Astrocyte (in vitro differentiated cells and primary cell): ENCODE measurements at regions not wholly inside any gene's neighbourhood (a gene's known extent, or its start where the extent isn't known, plus 50 kb on each side); places are given as distances from the start of the nearest gene placed in this dataset.

ENCODE experiments used
- EZH2 ChIP-seq: IDR thresholded peaks from 2 replicates; pipeline ENCODE4 v1.6.1; 2012; ENCODE audit warnings: mild to moderate bottlenecking, low read length, inconsistent platforms; ENCODE audit not compliant: insufficient read depth
- TF ChIP-seq, protein P1 (sequence below): IDR thresholded peaks from 2 replicates; pipeline ENCODE4 v1.5.1; 2011; ENCODE audit warnings: low read depth, mild to moderate bottlenecking, inconsistent platforms, low read length, moderate library complexity; ENCODE audit not compliant: insufficient read depth

DNA sequence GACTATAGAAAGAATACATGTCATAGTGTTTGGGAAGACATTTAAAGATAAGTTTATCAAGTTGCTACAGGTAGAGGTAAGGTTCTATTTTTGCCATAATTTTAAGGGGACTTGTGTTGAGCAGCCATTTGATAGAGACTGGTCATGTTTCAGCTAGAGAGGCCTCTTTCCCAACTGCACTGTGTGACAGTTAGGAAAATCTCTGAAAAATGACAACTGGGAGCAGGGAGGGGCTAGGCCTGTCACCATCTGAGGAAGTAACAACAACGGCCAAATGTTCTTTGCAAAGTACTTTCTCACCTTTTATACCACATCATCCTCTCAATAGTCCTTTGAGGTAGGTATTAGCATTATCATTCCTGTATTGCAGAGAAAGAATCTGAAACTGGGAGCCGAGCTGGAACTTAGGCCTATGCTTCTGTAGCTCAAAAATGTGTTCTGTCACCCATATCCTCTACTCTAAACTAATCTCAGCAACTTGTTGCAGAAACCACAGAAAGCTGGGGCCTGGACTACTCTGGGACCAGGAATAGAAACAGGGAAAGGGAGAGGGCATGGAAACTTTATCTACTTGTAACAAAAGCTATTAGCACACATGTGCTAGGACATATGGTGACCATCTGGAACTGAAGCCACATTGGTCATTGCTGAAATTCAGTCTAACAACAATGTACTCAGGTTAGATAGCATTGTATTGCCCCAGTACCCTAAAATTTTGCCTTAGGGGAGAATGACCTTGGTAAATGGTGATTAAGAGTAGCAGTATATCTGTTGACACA, 198.9 kb downstream of the MID1IP1 start:
- TF ChIP-seq, protein P1, sequence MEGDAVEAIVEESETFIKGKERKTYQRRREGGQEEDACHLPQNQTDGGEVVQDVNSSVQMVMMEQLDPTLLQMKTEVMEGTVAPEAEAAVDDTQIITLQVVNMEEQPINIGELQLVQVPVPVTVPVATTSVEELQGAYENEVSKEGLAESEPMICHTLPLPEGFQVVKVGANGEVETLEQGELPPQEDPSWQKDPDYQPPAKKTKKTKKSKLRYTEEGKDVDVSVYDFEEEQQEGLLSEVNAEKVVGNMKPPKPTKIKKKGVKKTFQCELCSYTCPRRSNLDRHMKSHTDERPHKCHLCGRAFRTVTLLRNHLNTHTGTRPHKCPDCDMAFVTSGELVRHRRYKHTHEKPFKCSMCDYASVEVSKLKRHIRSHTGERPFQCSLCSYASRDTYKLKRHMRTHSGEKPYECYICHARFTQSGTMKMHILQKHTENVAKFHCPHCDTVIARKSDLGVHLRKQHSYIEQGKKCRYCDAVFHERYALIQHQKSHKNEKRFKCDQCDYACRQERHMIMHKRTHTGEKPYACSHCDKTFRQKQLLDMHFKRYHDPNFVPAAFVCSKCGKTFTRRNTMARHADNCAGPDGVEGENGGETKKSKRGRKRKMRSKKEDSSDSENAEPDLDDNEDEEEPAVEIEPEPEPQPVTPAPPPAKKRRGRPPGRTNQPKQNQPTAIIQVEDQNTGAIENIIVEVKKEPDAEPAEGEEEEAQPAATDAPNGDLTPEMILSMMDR = no peak
- TF ChIP-seq EZH2 = no peak
